Retinal pigment epithelial cell (primary cell): ENCODE measurements at regions not wholly inside any gene's neighbourhood (a gene's known extent, or its start where the extent isn't known, plus 50 kb on each side); places are given as distances from the start of the nearest gene placed in this dataset.

Source experiments
- DNase-seq: peaks from one replicate; pipeline ENCODE4 v3.0.0-alpha.2; 2010; ENCODE audit warnings: low read depth
- H3K4me3 ChIP-seq: 2 replicates; pipeline ENCODE4 v1.5.1; 2011; ENCODE audit warnings: mild to moderate bottlenecking, low read length, control low read depth, moderate library complexity
- TF ChIP-seq, protein P1 (sequence below): conservative IDR thresholded peaks from 2 replicates; pipeline ENCODE4 v1.5.1; 2011; ENCODE audit warnings: low read depth, low read length, control low read depth, inconsistent platforms

DNA sequence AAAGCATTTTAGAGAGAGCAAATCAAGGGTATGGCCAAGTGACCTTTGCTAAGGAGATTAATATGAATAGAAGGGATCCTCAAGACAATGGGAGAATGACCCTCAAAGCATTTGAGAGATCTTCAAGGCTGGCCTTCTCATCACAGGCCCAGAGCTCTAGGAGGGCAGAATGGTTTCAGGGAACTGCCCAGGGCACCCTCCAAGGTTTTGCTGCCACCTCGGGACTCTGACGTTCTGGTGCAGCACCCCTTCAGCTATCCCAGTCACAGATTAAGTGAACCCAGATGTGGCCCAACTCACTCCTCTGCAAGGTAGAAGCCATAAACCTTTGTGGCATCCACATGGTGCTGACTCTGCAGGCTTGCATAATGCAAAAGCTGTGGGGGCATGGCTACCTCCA, 209.3 kb downstream of the TLE3 start:
- no peak for DNase-seq
- no peak overlapping the region for H3K4me3 ChIP-seq
- TF ChIP-seq, protein P1, sequence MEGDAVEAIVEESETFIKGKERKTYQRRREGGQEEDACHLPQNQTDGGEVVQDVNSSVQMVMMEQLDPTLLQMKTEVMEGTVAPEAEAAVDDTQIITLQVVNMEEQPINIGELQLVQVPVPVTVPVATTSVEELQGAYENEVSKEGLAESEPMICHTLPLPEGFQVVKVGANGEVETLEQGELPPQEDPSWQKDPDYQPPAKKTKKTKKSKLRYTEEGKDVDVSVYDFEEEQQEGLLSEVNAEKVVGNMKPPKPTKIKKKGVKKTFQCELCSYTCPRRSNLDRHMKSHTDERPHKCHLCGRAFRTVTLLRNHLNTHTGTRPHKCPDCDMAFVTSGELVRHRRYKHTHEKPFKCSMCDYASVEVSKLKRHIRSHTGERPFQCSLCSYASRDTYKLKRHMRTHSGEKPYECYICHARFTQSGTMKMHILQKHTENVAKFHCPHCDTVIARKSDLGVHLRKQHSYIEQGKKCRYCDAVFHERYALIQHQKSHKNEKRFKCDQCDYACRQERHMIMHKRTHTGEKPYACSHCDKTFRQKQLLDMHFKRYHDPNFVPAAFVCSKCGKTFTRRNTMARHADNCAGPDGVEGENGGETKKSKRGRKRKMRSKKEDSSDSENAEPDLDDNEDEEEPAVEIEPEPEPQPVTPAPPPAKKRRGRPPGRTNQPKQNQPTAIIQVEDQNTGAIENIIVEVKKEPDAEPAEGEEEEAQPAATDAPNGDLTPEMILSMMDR: no peak

DNA sequence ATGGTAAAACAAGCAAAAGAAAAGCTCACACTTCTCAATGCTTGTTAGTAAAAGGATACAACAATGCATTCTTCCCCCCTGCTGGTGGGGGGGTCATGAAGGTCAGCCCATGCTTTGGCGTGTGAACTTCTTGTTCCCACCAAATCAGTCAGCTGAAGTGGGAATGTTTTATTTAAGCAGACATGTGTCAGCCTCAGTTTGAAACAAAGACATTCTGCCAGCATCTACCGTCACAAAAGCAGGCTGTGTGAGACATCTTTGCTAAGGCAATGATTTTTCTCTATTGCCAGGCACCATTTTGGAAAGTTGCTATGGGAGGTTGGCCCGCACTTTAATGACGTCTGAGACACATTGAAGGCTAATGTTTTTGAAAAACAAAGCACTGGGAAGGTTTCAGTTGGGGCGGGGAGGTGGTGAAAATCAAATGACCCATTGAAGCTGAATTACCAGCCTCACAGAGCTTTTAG, 206.6 kb downstream of the TLE3 start:
- no peak overlapping the region for H3K4me3 ChIP-seq
- no peak for DNase-seq
- TF ChIP-seq, protein P1: no peak

DNA sequence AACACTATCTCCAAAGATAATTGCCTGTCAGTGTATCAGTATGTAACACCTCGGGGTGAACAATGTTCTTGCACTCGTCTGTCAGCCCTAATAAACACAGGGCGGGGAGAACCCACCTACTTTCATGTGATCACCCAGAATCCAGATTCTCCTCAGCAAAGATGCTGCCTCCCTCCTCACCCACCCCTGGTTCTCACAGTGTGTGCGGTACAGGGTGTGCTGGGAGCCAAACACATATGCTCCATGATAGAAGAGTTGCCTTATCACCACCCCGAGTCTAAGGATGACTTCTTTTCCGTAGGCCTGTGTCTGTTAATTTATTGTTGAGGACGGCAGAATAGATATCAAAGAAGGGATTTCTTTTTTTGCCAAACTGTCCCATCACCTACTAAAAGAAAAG, 206.1 kb downstream of the TLE3 start:
- no peak overlapping the region for H3K4me3 ChIP-seq
- DNase-seq: no peak
- TF ChIP-seq, protein P1: no peak

DNA sequence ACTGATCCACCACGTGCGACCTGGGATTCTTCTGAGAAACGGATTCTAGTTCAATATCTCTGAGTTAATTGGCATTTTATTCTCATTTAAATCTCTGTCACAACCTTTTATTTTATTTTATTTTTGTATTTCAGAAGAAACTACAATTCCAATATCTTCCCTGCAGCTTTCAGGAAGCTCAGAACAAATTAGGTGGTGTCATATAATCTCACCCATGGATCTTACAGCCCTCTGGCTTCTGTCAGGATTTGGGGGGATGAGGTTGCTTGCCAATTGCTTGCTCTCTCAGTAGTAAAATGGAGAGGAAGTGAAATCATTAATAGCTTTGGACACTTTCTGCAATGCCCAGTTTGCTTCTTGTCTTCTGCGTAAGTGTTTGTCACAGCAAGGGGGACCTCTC, 205.4 kb downstream of the TLE3 start:
- no peak overlapping the region for H3K4me3 ChIP-seq
- TF ChIP-seq, protein P1: no peak
- no peak for DNase-seq

DNA sequence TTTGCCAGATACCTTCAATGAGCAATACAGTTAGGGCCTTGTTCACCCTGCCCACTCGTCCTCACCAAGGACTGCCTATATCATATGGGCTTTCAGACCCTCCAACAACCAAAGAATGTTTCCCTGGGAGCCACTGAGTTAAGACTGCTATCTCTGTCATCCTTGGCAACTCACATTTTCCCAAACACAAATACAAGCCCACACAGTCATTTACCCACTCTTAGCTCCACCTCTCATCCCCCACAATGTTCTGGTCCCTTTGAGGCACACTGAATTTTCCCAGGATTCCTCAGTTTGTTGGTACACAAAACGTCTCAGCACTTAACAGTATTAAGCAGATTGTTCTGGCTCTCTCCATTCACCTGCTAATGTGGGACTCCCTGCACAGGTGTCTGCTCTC, 204.6 kb downstream of the TLE3 start:
- DNase-seq: no peak
- no peak overlapping the region for H3K4me3 ChIP-seq
- TF ChIP-seq, protein P1: no peak

DNA sequence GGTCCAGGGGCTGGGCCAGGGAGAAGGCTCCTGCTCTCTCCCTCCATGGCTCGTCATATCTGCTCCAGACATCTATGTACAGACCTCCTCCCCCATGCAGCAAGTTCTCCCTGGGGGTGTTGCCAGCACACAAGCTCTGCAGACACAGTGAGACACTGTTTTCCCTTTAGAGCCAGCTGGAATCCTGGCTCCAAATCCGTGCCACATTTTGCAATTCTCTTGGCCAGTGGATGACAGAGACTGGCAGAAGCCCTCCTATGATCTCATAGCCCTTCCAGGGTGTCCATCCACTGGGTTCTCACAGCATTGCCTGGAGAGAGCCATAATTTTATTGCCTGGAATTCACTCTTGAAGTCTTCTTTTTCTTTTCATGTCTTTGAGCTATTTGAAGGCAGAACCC, 203.9 kb downstream of the TLE3 start:
- no peak for DNase-seq
- TF ChIP-seq, protein P1: no peak
- H3K4me3 ChIP-seq: no peak overlapping the region

DNA sequence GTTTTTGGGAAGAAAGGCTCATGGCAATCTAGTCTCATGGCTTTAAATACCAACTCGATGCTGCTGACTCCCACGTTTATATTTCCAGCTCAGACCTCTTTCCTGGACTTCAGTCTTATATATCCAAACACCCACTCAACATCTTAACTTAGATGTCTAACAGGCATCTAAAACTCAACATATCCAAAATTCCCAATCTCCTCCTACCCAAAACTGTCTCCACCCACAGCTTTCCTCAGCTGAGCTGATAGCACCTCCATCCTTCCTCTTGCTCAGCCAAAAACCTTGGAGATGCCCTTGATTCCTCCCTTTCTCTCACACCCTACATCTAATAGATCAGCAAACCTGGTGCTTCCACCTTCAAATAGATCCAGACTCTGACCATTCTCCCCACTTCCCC, 202.5 kb downstream of the TLE3 start:
- H3K4me3 ChIP-seq: no peak overlapping the region
- no peak for DNase-seq
- TF ChIP-seq, protein P1: no peak
